ENCODE measurements at regions not wholly inside any gene's neighbourhood (a gene's known extent, or its start where the extent isn't known, plus 50 kb on each side); places are given as distances from the start of the nearest gene placed in this dataset.
"Not testable (repeated sequence)": the region's sequence is repeated elsewhere in the genome, so short reads cannot be mapped to it uniquely, and the experiment has no call there.

DNA sequence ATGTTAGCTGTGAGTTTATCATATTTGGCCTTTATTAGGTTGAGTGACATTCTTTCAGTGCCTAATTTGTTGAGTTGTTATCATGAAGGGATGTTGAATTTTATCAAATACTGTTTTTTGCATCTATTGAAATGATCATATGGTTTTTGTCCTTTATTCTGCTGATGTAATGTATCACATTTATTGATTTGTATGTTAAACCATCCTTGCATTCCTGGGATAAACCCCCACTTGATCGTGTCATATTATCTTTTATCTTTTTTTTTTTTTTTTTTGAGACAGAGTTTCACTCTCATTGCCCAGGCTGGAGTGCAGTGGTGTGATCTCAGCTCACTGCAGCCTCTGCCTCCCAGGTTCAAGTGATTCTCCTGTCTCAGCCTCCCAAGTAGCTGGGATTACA lies 51.9 kb upstream of the MFGE8 start:
- in situ Hi-C loops (cut with MboI; ENCODE audit: low sequenced_read_pairs) = not testable (repeated sequence)

DNA sequence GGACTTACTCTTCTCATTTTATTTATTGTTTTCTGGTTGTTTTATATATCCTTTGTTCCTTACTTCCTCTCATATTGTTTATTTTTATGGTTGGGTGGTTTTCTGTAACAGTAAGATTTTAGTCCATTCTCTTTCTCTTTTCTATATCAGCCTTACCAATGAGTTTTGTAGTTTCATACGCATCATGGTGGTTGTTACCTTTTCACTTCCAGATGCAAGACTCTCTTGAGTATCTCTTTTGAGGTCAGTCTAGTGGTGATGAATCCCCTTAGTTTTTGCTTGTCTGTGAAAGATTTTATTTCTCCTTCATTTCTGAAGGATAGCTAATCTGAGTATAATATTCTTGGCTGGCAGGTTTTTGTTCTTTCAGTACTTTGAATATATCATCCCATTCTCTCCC lies 57.1 kb upstream of the MFGE8 start:
- in situ Hi-C loops (cut with MboI; ENCODE audit: low sequenced_read_pairs) = no loop called here

DNA sequence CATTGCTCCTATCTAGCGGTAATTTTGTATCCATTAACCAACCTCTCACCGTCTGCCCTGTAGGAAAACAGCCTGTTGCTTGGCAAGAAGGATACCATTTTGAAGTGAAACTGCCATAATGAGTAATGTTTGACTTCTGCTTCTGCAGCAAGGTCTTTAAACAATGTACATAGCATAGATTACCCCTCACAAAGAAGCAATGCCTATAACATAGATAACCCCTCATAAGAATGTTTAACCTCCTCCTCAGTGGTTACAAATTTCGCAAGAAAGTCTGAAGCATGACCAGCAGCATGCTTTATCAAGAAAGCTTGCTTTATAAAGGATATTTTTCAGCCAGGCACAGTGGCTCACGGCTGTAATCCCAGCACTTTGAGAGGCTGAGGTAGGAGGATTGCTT lies 61.2 kb upstream of the MFGE8 start:
- in situ Hi-C loops (cut with MboI; ENCODE audit: low sequenced_read_pairs) = no loop called here

GRCh38 chr15:88975891-88976290 lies 62.7 kb upstream of the MFGE8 start:
- in situ Hi-C loops (cut with MboI; ENCODE audit: low sequenced_read_pairs) = no loop called here

GRCh38 chr15:88976656-88977055 lies 63.5 kb upstream of the MFGE8 start:
- in situ Hi-C loops (cut with MboI; ENCODE audit: low sequenced_read_pairs) = no loop called here

DNA sequence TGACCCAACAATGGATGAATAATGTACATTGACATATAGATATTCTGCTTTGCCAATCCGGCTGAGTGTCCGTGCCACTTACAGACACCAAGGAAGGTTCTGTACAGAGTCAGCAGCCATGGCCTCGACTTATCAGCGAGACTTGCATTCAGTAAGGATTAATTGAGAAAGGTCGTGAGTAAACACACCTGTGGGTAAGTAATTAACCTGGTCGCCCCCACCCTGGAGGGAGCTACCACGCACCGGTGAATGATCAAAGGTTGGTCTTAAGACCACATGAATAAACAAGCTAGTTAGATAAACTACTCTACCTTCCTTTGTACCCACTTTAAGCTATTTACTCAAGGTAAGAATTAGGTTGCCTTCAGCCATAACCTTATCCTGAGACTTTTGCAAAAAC lies 66.5 kb upstream of the MFGE8 start:
- in situ Hi-C loops (cut with MboI; ENCODE audit: low sequenced_read_pairs) = no loop called here

GRCh38 chr15:88980498-88980897 lies 67.3 kb upstream of the MFGE8 start:
- in situ Hi-C loops (cut with MboI; ENCODE audit: low sequenced_read_pairs) = no loop called here

- in situ Hi-C loops (cut with MboI; ENCODE audit: low sequenced_read_pairs) = no loop called here
Measured at GRCh38 chr15:88981244-88982215, 68.4 kb upstream of the MFGE8 start.

DNA sequence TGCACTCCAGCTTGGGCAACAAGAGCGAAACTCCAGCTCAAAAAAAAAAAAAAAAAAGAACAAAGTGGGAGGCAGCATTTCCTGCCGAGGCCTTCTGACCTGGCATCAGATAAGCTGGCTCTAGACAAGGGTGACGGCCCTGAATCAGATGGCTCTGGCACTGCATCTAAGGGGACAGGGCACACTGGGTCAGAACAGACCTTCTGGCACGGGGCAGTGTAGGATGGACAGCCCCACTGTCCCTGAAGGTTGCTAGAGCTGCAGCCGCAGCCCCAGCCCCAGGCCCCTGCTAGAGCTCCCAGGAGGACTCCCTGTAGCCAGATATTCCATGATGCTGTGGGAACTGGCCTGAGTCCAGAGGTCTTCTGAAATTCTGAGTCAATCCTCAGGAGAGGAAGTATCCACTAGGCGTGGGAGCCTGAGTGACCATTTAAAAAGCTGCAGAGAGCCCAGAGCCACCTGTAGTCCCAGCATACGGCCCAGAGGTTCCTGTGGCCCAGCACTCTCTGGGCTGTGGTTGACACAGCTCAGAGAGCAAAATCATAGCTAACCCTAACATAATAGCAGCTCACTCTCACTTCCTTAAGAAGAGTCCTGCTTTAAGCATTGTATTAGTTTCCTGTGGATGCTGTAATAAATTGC lies 69.2 kb upstream of the MFGE8 start:
- in situ Hi-C loops (cut with MboI; ENCODE audit: low sequenced_read_pairs) = no loop called here

DNA sequence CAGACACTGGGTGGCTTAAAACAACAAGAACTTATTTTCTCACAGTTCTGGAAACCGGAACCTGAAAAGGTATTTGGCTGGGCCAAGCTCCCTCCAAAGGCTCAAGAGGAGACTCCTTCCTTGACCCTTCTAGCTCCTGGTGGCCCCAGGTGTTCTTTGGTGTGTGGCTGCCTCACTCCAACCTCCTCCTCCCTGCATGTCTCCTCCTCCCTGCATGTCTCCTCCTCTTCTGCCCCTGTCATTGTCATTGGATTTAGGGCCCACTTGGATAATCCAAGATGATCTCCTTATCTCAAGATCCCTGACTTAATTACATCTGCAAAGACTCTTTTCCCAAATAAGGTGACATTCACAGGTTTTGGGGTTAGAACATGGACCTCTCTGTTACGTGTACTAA lies 69.8 kb upstream of the MFGE8 start:
- in situ Hi-C loops (cut with MboI; ENCODE audit: low sequenced_read_pairs) = no loop called here

DNA sequence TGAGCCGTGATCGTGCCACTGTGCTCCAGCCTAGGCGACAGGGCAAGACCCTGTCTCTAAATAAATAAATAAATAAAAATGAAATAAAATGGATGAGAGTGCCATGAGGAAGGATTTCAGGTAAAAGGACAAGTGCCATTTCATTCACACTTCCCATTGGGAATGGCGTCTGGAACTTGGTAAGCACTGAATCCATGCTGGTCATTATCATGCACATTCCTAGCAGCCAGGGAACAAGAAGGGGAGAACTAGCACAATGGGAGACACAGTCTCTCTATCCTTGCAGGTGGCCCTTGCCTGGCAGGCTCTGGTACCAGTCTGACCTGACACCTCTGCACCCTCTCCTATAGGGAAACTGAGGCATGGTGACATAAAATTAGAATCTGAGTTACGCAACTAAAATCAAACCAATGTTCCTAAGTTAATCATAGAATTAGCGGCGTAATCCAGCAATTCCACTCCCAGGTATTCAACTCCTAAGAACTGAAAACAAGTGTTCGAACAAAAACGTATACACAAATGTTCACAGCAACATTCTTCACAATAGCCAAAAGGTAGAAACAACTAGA lies 70.8 kb upstream of the MFGE8 start:
- in situ Hi-C loops (cut with MboI; ENCODE audit: low sequenced_read_pairs) = no loop called here

- in situ Hi-C loops (cut with MboI; ENCODE audit: low sequenced_read_pairs) = no loop called here
Measured at GRCh38 chr15:88985547-88986393, 72.6 kb upstream of the MFGE8 start.

DNA sequence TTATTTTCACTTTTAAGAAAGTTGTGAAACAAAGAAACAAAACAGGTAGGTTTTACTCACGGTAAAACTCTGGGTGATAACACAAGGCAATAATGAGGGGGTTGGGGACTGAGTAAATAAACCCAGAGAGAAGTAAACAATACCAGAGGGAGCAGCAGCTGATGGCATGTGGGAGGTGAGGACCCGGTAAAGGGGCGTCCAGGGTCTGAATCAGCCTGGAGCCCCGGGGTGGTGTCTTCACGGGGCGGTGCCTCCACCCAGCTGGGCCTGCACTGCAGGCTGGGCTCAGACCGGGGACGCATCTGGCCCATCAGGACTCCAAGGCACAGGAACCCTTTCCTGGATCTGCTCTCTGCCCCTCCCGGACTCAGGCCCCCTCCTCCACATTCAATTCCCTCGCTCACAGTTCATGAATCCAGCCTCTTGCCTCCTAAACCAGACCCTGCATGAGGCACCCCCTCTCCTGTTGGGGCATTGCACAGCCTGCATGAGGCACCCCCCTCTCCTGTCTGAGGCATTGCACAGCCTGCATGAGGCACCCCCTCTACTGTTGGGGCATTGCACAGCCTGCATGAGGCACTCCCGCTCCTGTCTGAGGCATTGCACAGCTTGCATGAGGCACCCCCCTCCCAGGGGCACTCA lies 73.9 kb upstream of the MFGE8 start:
- in situ Hi-C loops (cut with MboI; ENCODE audit: low sequenced_read_pairs) = no loop called here

DNA sequence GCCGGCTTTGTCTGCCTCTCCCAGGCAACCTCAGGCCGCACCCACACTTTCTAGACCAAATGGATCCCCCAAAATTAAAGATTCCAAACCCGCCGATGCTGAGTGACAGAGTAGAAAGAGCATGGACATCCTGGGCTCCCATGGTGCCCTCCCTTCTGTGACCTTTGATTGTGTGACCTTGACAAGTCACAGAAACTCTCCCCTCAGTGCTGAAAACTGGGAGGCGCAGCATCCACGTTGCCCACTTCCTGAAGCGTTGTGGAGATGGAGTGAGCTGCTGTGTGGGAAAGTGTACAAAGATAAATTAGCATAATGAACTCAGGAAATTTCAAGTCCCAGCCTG lies 74.4 kb upstream of the MFGE8 start:
- in situ Hi-C loops (cut with MboI; ENCODE audit: low sequenced_read_pairs) = no loop called here

GRCh38 chr15:88987934-88988671 lies 74.9 kb upstream of the MFGE8 start:
- in situ Hi-C loops (cut with MboI; ENCODE audit: low sequenced_read_pairs) = no loop called here

DNA sequence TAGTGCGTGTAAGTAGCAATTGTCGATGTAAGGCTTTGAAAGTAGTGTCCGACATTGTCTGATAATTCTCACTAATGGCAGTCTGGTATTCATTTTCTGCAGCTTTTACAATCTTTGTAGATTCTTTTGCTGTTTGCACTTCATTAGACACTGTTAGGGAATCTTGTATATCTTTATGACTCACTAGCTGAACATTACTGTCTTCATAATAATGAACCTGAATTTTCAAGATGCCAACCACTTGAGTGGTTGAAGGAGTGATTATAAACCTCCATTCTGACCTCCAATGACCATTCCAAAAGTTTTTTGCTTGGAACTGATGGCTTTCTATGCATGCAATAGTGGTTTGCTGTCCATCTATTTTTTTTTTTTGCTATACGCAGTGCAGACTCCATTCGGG lies 76.4 kb upstream of the MFGE8 start:
- in situ Hi-C loops (cut with MboI; ENCODE audit: low sequenced_read_pairs) = no loop called here

- in situ Hi-C loops (cut with MboI; ENCODE audit: low sequenced_read_pairs) = no loop called here
Measured at GRCh38 chr15:88990185-88990679, 77.1 kb upstream of the MFGE8 start.

DNA sequence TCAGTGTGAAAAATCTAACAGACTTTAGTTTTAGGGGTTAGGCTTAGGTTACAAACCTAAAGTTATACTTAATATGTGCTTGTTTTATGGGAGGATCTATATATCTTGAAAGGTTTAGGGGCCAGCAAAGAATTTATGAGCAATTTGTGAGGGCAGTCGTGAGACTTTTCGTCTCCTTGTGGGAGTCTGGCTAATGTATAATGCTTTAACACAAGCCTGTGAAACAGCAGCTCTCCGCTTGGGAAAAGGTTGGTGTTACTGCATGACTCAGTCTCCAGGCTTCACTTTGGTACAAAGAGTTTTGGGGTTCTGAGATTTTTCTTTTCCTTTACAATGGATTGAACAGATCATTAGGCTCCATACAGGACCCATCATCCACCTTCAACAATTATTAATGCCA lies 79.0 kb upstream of the MFGE8 start:
- in situ Hi-C loops (cut with MboI; ENCODE audit: low sequenced_read_pairs) = no loop called here

- in situ Hi-C loops (cut with MboI; ENCODE audit: low sequenced_read_pairs) = no loop called here
Measured at GRCh38 chr15:88992912-88993376, 79.8 kb upstream of the MFGE8 start.

- in situ Hi-C loops (cut with MboI; ENCODE audit: low sequenced_read_pairs) = no loop called here
Measured at GRCh38 chr15:88993662-88994061, 80.5 kb upstream of the MFGE8 start.
